IPS DF 19.7 (cell line): ENCODE measurements at regions not wholly inside any gene's neighbourhood (a gene's known extent, or its start where the extent isn't known, plus 50 kb on each side); places are given as distances from the start of the nearest gene placed in this dataset.

Experiments
- DNase-seq: peaks from one replicate; pipeline ENCODE4 v3.0.0-alpha.2; 2013; ENCODE audit warnings: low read depth, low spot score

- no peak for DNase-seq
These were observed 238.1 kb upstream of the PPP1R2C start for GRCh38 chrX:43016021-43016420.

GRCh38 chrX:43018031-43018430 lies 240.1 kb upstream of the PPP1R2C start:
- no peak for DNase-seq

- no peak for DNase-seq
These were observed 241.1 kb upstream of the PPP1R2C start for GRCh38 chrX:43019021-43019420.

- DNase-seq, result no peak
These were observed 247.9 kb upstream of the PPP1R2C start for GRCh38 chrX:43025806-43026315.

GRCh38 chrX:43064096-43064495 lies 286.1 kb upstream of the PPP1R2C start:
- DNase-seq, result no peak

- DNase-seq, result no peak
These were observed 288.0 kb upstream of the PPP1R2C start for GRCh38 chrX:43065978-43066377.

DNA sequence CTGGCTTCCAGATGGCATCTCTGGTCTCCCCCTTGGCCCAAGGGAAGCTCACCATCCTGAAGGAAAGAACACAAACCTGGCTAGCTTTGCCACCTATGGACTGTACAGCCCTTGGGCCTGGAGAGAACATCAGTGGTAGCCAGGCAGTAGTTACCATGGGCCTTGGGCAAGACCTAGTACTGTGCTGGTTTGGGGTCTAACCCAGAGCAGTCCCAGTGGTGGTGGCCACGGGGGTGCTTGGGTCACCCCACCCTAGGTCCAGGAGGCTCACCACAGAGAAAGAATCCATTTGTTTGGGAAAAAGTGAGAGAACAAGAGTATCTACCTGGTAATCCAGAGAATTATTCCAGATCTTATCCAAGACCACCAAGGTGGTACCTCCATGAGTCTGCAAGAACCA lies 290.7 kb upstream of the PPP1R2C start:
- no peak for DNase-seq

- no peak for DNase-seq
These were observed 305.1 kb upstream of the PPP1R2C start for GRCh38 chrX:43083016-43083415.

- DNase-seq, result no peak
These were observed 309.9 kb upstream of the PPP1R2C start for GRCh38 chrX:43087830-43088229.

DNA sequence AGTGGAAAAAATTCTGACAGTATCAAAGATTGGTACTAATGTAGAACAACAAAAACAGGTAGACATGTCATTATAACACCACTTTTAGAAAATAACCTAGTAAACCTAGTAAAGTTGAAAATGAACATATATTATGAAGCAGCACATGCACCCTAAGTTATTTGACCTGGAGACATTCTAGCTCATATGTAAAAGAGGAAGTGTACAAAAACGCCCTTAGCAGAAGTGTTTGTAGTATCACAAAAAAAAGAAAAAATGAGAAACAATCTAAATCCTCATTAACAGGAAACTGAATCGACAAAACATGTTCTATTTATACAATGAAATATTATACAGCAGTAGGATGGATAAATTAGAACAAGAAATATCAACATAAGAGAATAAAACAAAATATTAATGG lies 318.9 kb upstream of the PPP1R2C start:
- no peak for DNase-seq

GRCh38 chrX:43106009-43106408 lies 328.0 kb upstream of the PPP1R2C start:
- DNase-seq, result no peak

GRCh38 chrX:43108828-43109227 lies 330.9 kb upstream of the PPP1R2C start:
- DNase-seq, result no peak

DNA sequence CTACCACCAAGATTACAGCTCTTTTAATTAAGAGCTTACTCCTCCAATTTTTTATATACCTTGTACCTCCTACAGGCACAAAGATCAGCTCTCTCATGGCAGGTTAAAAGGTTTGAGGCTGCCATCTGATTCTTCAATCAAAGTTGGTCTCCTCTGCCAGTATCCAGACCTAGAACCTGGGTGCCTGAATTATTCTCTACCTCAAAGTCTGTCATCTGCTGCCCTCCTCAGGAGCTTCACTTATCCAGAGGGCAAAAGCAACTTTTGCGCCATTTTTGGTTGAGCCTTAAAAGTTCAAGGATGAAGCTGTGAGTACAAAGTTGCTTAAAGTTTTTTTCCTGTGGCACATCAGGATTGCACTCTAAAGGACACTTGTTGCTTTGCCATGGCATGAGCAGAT lies 343.7 kb upstream of the PPP1R2C start:
- DNase-seq, result no peak

GRCh38 chrX:43139645-43140044 lies 361.7 kb upstream of the PPP1R2C start:
- no peak for DNase-seq

DNA sequence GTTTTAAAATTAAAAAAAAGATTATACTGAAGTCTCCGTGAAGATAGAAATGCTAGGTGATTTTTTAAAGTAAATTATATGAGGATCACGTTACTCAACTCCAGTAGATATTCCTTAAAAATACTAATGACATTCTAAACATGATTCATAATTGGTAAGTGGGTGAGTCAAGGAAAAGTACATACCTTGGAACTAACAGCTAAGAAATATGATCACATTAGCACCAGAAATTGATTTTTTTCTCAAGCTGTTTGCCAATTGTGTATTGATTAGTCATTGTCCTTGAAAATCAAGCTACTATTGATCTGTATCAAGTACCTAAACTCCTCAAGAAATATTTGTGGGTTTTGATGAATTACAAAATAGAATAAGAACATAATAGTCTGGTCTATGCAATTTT lies 362.6 kb upstream of the PPP1R2C start:
- no peak for DNase-seq

DNA sequence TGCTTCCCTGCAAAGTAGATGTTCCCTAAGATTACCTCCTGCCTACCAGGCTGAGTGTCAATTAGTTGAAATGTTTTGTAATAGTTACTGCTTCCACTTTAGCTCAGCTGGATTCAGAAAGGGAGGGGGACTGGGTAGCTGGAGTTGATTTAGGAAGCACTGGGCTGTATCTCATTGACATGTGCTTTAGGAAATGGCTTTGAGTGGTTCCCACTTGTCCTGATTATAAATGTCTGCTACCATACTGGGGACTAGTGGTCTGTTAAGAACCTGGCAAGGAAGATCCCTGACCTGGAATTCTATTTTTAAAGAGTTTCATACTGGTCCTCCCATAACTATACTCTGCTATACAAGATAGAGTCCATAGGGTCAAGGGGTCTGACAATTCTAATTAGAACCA lies 363.9 kb upstream of the PPP1R2C start:
- DNase-seq, result no peak

GRCh38 chrX:43148305-43148704 lies 370.3 kb upstream of the PPP1R2C start:
- DNase-seq, result no peak

GRCh38 chrX:43165343-43165920 lies 387.5 kb upstream of the PPP1R2C start:
- DNase-seq, result no peak

GRCh38 chrX:43166874-43167273 lies 388.9 kb upstream of the PPP1R2C start:
- DNase-seq, result no peak

DNA sequence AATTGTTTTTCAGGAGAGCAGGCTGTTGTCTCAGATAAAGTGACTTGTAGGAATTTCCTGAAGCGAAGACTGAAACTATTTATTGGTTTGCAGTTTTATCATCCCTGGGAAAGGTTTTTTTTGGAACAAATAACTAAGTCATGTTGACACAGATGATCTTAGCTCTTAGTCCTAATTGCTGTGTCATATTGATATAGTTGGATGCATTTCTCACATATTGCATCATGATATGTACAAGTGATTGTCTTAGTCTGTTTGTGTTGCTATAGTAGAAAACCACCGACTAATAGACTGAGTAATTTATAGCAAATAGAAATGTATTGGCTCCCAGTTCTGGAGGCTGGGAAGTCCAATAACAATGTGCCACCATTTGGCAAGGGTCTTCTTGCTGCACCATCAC lies 397.5 kb upstream of the PPP1R2C start:
- DNase-seq, result no peak

- DNase-seq, result no peak
These were observed 398.7 kb upstream of the PPP1R2C start for GRCh38 chrX:43176686-43177085.

GRCh38 chrX:43188296-43188695 lies 410.3 kb upstream of the PPP1R2C start:
- DNase-seq, result no peak

DNA sequence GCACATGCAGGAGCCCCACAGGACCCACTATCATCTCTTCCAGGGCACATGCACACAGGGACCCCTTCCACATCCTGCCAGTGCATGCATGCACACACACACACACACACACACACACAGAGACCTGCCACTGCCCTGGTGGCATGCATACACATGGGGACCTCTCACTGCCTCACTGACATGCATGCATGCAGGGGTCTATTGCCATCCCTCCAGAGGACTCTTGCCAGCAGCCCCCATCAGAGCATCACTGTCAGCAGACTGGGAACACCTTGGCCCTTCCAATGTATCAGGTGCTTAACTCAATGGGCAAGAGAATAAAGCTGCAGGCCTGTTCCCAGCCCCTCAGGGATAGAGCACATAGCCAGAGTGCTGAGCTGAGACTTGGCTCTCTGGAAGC lies 433.6 kb upstream of the PPP1R2C start:
- DNase-seq, result no peak

DNA sequence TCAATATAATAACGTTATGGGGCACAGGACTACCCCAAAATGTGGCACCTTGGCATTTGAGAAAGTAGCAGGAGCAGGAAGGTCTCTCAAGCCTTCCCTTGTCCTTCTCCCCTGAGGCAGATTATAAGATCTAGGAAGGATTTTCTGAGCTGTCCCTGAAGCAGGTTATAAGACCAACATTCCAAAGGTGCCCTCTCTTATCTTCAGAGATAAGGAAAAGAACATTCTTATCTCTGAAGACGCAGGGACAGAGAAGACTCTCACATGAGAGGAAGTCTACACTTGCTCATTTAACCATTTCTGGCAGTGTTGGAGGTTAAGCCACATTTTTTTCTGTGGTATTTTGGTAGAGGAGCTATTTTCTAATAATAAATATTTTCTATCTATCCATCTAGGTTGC lies 437.9 kb upstream of the MAOA start:
- no peak for DNase-seq
